ENCODE measurements at regions not wholly inside any gene's neighbourhood (a gene's known extent, or its start where the extent isn't known, plus 50 kb on each side); places are given as distances from the start of the nearest gene placed in this dataset.
"Not testable (repeated sequence)": the region's sequence is repeated elsewhere in the genome, so short reads cannot be mapped to it uniquely, and the experiment has no call there.

- no peak for DNase-seq
Measured at GRCh38 chr7:149681274-149681673, 92.1 kb downstream of the ZNF467 start.

- no peak for DNase-seq
Measured at GRCh38 chr7:149680331-149681025, 92.9 kb downstream of the ZNF467 start.

- DNase-seq = not testable (repeated sequence)
Measured at GRCh38 chr7:149674728-149675385, 98.5 kb downstream of the ZNF467 start.

DNA sequence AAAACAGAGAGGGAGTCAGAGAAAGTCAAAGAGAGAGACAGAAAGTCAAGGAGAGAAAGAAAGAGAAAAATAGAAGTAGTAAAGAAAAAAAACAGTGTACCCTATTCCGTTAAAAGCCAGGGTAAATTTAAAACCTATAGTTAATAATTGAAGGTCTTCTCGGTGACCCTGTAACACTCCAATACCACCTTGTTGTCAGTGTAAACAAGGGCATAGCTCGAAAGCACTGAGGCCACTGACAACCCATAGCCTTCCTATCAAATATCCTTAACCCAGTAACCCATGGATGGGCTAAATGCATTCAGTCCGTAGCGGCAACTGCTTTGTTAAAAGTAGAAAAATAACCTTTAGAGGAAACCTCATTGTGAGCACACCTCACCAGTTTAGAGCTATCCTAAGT lies 100.4 kb downstream of the ZNF467 start:
- no peak for DNase-seq

- no peak for DNase-seq
Measured at GRCh38 chr7:149670288-149670687, 103.1 kb downstream of the ZNF467 start.

- DNase-seq = peak; percentile 14
Measured at GRCh38 chr7:149669121-149669818, 104.1 kb downstream of the ZNF467 start.

DNA sequence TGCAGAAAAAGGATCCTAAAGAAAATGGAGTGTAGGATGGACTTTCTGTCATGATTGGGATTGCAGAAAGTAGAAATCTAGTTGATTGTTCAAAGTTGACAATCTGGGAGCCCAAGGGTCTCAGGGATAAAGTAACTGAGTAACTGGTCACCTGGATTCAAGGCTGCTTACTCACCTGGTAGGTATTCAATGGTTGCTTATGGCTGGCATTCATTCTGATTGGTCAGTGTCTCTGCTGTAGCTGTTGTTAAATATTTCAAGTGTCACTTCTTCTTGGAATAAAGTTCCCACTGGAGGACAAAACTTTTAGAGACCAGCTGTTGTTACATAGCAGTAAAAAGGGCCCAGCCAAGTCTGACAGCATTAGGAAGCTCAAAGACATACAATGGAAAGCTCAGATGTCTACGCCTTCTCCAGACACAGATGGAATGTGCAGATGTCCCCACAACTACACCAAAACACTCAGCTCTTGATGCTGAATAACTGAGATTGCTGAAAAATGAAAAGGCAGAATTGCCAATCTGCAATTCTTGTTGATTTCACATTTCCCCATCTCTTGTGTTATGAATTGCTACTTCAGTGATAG lies 106.9 kb downstream of the ZNF467 start:
- DNase-seq = no peak

GRCh38 chr7:149665618-149666017 lies 107.8 kb downstream of the ZNF467 start:
- not testable (repeated sequence) for DNase-seq

DNA sequence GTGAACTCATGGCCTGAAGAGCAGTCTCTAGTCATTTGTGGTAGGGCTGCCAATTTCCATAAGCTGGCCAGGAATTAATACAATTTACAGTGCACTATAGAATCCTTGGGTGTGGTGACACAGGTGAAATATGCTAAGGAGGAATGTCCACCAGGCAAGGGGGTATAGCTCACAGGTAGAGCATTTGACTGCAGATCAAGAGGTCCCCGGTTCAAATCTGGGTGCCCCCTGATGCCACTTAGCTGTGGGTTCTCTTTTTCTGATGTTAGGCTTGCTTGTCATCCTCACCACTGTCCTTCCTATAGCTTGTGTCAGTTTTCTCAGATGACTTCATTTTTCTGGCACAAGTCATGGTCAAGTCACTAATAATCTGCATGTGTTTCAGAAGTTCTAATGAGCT lies 108.7 kb downstream of the ZNF467 start:
- DNase-seq = no peak

- no peak for DNase-seq
Measured at GRCh38 chr7:149664176-149664575, 109.2 kb downstream of the ZNF467 start.

DNA sequence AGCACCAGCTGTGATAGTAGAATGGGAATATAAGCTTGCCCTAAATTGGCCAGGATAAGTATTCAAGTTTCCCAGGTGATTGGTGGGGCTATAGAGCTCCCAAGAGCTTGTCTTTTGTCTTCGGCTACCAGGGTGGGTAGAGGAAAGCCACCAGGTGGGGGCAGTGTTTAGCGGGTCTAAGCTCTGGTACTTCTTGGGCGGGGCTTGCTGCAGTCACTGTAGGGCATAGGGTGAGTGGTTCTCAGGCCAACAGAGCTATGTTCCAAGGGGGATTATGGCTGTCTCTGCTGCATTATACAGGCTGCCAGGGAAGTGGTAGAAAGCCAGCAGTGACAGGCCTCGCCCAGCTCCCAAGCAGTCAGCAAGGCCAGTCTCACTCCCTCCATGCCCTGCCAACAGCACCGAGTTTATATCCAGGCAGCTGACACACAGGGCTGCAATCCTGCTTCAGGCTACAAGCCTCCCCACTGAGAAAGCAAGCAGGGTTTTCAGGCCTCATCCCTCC lies 110.7 kb downstream of the ZNF467 start:
- peak; percentile 43 for DNase-seq

GRCh38 chr7:149655784-149656183 lies 117.6 kb downstream of the ZNF467 start:
- DNase-seq = no peak

- no peak for DNase-seq
Measured at GRCh38 chr7:149654588-149654987, 118.8 kb downstream of the ZNF467 start.

GRCh38 chr7:149650190-149650589 lies 123.2 kb downstream of the ZNF467 start:
- DNase-seq = not testable (repeated sequence)

- DNase-seq = no peak
Measured at GRCh38 chr7:149644754-149645153, 128.6 kb downstream of the ZNF467 start.

GRCh38 chr7:149642589-149642988 lies 130.8 kb downstream of the ZNF467 start:
- DNase-seq = no peak

GRCh38 chr7:149638566-149639320 lies 134.6 kb downstream of the ZNF467 start:
- DNase-seq = no peak

DNA sequence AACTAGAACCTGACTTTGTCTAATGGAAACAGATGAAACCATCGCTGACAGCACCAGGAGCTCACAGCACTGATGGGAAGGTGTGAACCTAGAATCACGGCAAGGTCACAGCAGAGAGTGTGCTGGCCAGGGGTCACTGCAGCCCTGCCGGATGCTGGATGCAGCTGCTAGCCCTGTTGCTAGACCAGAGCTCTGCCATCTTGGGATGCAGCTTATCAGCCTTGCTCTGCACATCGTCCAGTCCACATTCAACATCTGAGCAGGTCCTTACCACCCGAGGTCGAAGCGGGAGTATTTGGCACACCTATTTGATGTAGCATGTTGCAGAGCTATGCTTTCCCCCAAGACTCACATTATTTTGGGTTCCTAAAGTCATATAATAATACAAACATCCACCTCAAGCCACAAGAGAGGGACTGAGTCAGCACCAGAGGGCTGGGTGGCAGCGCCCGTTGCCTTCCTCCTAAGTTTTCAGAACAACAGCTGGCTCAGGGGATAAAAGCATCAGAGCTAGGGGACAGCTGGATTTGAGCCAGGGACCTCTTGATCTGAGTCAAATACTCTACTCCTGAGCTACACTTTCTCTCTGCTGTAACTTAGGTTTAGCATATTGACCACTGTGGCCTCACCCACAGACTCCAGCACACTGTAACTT lies 135.3 kb downstream of the ZNF467 start:
- no peak for DNase-seq

- no peak for DNase-seq
Measured at GRCh38 chr7:149635561-149636329, 137.6 kb downstream of the ZNF467 start.

DNA sequence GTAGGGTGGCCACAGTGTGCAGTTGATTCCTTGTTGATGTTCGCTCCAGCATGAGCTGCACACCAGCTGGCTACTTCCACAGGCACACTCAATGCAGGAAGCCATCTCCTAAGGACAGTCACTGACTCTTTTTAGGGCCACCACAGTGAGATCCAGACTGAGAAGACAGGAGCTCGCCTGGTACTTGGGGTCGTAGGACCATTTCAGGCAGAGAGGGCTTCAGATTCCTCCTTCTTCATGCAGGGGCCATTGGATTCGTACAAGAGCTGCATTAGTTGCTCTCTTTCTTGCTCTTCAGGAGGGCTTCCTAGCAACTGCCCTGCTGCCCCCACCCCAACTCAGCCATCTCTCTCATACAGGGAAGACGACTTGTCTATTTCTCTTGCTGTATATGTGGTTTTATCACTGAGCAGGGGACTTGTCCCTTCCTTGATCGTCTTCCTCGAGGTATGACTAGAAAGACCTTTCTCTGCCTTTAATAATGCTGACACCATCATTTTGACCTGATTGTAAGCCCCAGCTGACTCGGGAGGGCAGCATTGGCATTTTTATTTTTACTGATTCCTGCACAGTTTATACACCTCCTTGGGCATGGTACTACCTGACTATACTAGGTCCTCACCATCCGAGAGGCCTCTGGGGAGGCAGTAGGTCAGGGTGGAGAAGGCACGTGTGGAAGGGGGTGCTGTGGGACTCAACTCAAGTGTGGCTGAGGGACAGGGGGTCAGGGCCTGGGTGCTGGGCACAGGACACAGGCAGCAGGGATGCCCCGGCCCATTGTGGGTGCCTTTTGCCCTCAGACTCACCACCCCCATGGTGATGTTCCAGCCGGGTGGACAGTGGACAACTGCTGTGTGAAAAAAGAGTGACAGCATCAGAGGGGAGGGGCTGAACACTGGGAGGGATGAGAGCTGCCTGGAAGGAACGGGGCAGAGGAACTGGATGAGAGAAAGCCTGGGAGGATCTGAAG lies 136.7 kb upstream of the ZNF746 start:
- DNase-seq = no peak

All from CD4-positive, alpha-beta T cell treated with Interleukin-4 for 4 hours (primary cell).